Erythroblast (primary cell): ENCODE measurements at regions not wholly inside any gene's neighbourhood (a gene's known extent, or its start where the extent isn't known, plus 50 kb on each side); places are given as distances from the start of the nearest gene placed in this dataset.

ENCODE experiments used
- GATA1 ChIP-seq: IDR thresholded peaks from 2 replicates; pipeline ENCODE4 v1.6.1; 2011; ENCODE audit warnings: low read depth, mild to moderate bottlenecking, control low read depth, low read length, moderate library complexity
- POLR2A ChIP-seq: IDR thresholded peaks from 2 replicates; pipeline ENCODE4 v1.6.1; 2011; ENCODE audit warnings: mild to moderate bottlenecking, low read length

DNA sequence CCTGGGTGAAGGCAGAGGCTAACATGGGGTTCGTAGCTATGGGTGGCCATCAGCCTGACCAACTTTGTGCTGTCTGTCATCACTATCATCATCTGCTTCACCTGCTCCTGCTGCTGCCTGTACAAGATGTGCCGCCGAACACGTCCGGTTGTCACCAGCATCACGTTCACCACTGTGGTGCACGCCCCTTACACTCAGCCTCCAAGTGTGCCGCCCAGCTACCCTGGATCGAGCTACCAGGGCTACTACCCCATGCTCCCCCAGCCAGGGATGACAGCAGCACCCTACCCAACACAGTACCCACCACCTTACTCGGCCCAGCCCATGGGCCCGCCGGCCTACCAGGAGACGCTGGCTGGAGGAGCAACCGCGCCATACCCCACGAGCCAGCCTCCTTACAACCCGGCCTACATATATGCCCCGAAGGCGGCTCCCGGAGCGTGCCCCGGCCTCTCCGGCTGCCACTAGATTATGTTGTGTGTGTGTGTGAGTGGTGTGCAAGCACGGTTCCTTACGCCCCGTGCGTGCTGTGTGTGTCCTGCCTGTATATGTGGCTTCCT is 213.4 kb upstream of the XIST start:
- TF ChIP-seq POLR2A (no peak), GATA1 (no peak)
